MV-4-11 (cell line): ENCODE measurements at regions not wholly inside any gene's neighbourhood (a gene's known extent, or its start where the extent isn't known, plus 50 kb on each side); places are given as distances from the start of the nearest gene placed in this dataset.
A peak's percentile ranks its signal among the peaks of the same experiment; 100 is the strongest.
"Not testable (repeated sequence)": the region's sequence is repeated elsewhere in the genome, so short reads cannot be mapped to it uniquely, and the experiment has no call there.

Experiments used
- DNase-seq: peaks from one replicate; lab custom pipeline; 2025; lab: John Stamatoyannopoulos, UW

DNA sequence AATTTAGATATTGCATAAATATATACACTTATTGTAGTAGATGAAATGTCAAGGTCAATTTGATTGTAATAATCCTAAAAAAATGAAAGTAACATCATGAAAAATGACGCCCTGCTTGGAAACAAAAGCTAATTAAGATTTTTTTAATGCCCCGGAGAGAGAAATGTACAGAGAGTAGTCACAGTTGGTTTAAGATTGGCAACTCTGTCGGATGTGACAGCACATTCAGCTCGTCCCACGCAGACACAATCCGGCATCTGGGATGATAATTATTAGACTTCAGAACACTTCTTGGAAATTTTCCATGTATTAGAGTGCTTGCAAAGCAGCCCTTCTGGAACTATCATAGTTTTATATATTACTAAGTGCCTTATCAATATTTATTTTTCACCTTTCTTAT, 478.0 kb downstream of the PDHA2 start:
- no peak for DNase-seq

DNA sequence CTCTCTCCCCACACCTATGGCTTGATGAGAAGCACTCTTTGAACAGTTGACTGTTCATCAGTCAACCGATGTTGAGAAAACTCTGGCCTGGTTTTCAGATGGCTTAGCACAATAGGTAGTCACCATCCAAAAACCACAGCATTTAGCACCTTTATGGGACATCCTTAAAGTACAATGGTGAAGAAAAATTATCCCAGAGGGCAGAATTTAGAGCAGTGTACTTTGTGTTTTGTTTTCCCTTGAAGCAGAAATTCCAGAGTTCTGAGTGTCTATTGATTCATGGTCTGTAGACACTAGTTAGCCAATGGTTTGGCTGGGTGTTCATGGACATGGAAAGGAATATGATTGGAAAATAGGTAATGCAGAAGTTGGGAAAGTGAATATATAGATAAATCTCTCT, 487.0 kb downstream of the PDHA2 start:
- DNase-seq: no peak

DNA sequence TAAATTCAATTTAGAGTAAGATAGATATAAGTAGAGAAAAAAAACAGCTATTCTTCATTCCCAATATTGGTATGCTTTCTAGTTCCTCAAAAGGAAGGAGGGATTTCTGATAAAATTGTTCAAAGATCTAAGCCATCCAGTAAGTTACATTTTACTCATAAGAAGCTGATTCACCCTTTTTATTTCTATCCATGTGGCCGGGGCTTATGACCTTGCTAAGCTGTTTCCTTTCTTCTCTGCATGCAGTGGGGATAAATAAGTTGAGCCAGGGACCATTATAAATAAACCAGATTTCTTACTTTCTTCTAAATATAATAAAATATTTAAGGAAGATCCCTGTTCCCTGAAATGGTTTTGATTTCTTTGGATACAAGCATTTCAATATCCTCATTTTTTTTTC, 502.3 kb downstream of the PDHA2 start:
- DNase-seq: no peak

DNA sequence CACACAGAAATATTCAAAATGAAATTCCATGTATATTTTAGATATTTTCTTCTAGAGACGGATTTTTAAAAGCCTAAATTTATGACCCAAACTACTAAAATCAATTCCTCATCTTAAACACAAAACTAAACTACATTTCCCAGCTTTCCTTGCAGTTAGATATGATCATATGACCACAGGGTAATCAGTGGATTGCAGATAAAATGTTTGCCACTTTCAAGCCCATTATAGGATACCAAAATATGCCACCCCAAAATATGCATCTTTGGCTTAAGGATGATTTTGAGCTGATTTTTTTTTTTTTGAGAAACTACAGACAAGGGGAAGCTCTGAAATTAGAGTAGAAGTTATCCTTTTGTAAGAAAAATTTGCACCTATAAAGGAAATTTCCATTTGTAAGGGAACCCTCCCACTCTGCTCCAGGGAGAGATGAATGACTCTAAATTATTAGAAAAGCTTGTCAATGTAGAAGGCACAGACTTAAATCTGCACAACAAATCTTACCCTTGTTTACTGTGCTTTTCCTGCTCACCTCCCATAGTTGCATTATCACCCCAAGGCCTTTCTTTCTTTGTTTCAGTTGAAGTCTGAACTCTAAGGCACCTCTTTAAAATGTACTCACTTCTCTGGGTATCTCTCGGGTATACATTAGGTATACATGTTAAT, 503.0 kb downstream of the PDHA2 start:
- DNase-seq: no peak

DNA sequence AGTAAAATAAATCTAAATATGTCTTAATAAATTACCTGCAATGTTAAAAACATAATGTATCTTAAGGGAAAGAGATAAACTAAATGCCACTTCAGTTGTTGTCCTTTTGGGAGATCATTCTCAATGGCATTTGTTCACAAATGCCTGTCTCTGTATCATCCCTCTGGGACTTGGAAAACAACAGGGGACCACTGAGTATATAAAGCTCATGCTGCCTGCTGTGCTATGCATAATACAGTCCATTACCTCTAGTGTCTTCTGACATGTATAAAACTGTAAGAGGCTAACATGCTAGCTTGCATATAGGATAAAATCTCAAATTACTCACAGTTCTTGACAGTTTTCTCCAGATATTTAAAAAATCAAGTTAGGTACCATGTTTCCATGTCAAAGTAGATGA, 503.9 kb downstream of the PDHA2 start:
- no peak for DNase-seq

DNA sequence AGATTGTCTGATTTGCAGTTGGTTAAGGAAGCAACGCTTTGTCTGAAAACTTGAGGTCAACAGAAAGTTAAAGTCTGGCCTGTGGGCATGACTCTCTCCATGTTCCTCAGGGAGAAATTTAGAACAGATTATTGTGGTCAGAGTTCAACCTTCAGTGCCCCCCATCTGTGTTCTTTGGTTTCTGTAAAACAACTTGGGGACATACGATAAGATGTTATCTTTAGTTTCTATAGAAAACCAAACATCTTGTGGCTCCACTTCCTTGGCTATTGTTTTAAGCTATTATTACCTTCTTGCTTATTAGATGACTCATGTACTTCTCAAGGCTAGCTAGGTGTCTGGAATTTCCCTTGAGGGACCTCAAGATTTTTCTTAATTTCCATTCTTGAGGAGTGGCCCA, 507.7 kb downstream of the PDHA2 start:
- no peak for DNase-seq

DNA sequence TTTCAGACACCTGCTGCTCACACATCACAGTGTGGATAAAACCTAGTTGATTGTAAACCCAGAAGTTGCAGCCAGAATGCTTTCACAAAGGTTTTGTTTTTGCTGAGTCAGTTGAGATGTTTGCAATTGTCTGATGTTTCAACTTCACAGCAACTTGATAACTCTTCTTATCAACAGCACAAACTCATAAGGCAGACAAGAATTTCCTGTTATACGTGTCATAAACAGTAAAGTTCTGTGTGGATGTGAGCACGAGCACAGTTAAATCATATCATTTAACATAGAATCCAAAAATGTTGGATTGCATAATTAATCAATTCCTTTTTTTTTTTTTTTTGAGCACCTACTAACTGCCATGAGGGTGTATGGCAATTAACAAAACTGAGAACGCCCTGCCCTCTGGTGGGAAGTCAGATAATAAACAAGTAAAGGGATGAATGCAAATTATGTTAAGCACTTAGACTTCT, 512.2 kb downstream of the PDHA2 start:
- peak; percentile 12 for DNase-seq

DNA sequence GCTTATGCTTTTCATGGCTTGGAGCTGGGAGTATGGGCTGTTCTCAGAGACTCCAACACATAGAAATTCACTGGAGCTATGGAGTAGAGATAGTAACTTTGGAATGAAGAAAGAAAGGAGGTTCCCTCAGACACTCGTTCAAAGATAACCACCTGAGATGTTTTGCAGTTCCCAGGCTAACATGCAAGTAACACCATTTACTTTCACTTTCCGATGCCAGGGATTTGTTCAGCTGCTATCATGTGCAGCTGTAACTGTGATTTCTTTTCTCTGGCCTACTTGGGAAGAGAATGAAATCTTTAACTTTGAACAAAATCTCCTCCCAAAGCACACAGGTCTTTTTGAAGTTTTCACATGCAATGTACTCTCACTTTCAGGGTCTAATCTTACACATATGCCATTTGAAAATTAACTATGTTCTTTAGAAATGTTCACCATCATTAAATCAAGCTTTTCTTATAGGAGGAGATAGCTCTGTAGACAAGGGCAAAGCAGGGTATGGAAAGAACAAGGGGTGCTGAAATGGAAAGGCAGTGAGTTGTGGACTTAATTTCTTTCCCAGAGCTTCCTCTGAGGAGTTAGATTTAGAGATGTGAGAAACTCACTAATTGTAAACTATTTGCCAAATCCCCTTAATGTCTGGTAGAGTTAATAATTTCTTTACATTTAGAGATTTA, 514.3 kb downstream of the PDHA2 start:
- no peak for DNase-seq

DNA sequence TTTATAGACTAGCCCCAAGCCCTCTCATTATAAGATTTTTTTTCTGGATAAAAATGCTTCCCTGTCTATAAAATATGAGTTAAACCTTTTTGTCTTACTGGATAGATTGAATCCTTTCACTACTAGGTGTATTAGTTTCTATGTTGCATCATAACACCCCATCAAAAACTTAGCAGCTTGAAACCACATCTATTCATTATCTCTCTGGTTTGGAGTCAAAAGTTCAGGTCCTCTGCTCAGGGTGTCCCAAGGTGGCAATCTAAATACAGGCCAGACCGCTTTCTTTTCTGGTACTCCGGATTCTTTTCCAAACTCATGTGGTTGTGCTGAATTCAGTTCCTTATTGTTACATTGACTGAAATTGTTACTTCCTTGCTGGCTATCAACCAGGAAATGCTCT, 515.5 kb downstream of the PDHA2 start:
- no peak for DNase-seq

DNA sequence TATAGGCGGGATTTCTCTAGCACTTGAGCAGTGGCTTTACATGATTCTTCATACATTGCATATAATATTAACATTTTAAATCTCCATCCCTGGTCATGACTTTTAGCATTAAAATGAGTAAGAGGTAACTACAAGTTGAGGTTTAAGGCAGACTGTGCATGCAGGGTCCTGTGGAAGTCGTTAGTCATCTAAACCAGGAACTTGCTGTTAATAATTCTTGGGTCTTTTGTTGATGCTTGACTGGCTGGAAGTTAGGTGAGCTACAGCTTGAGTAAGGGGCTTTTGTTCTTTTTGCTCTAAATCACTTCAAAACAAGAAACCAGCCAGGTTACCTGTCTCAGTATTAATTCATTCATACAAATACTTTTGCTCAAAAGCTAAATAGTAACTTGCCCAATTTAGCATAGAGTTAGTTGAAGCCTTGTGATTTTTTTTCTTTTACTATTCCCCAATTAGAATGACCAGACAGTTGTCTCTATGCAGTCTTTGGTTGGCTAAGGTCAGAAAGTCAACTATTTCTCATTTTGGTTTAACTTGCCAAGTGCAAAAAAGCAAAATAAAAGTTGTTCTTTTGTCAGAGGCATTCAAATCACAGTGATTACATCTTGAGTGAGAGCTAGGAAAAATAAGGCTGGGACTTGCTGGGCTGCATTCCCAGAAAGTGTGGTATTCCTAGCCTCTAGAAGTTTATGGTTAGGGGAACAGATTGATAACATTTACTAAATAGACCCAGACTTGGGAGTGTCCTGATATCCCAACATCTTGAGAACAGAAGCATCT, 516.9 kb downstream of the PDHA2 start:
- DNase-seq: no peak

DNA sequence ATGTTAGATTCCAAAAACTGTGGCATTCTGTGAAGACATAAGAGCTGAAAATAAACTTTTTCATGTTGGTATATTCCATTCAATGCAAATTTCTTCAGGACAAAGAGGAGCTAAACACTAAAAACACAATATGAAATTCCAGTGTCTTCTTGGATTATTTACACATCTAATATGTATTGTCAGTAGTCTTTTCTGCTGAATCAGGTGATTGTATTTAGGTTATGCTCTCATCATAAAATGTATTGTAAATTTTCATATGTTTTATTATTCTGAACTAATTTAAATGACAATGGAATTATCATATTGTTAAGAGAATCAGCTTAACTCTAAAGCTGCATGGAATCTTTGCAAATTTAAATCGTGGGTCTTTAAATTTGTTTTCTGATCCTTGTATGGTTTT, 526.7 kb downstream of the PDHA2 start:
- no peak for DNase-seq

DNA sequence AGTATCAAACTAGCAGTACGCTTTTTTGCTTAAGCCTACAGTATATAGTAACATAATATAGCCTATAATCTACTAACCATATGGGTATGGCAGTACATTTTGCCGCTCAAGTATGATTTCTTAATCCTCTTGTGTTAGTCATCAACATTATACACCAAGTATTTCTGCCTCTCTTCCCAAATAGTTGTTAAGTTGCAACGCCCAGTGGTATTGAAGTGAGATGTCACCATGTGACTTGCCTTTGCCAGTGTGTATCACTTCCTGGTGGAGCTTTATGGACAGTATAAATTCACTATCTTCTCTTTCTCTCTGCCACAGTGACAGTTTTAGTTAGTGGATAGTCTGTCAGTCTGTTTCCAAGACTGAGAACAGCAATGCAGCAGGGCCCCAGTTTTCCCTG, 535.5 kb downstream of the PDHA2 start:
- peak; percentile 11 for DNase-seq

DNA sequence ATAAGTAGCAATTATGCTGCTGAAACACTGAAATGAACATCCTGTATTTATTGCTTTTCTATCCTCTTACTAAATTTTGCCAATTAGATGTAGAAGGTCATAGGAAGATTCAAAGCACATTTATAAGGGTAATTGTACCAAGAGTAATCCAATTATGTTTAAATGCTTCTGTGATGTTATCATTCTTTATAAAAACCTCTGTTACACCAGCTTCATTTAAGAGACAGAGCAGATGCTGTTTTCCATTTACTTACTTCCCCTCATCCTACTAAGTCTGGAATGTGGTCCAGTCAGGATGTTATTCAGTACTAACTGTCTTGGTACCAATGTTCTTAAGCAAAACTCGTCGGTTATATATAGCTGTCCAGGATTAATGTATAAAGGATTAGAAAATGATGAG, 539.6 kb downstream of the PDHA2 start:
- DNase-seq: no peak

DNA sequence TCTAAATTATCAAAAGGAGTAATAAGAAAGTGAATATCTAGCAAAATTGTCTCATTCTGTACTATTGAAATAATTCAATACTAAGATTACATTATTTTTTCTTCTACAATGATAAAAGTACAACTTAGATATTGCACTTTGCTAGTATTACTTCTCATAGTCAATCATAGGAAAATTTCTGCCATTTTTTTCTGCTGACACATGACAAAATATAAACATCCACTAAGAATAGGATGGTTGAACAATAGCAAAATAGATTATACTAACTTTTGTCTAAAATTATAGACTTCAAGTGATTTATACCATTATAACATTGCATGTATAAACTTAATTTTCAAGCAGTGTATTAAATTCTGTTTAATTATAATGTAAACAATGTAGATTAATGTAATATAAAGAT, 540.2 kb downstream of the PDHA2 start:
- no peak for DNase-seq

DNA sequence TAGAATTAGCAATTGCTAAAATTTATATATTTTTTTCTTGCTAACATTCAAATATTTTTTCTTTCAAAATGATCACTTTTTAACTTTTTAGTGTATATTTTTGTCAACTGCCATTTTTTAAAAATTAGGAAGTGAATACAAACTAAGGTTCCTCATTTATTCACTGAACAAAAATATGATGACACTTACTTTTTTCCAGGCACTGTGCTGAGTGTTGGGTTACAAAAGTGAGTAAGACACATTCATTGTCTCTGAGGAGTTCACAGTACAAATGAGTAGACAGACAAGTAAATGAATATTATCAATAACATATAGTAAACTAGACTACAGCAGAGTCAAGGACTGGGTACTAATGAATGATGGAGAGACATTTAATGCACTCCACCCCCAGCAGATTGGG, 543.5 kb downstream of the PDHA2 start:
- DNase-seq: no peak

DNA sequence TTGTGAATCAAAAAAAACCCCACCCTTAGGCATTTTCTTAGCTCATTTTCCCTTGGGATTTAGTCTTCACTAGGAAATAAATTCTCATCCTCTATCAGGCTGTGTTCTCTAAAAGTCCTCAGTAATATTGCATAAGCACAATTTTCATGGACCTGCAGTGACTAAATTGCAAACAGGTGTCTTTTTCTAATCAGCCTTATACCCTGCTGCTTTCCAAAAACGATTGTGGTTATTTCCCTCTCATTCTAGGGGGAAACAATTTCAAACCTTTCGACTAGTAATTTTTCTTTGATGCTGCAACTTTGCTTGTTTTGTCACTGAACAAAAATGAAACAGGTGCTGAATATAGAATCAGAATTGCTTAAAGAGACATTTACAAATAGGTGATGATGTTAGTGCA, 549.9 kb downstream of the PDHA2 start:
- no peak for DNase-seq

DNA sequence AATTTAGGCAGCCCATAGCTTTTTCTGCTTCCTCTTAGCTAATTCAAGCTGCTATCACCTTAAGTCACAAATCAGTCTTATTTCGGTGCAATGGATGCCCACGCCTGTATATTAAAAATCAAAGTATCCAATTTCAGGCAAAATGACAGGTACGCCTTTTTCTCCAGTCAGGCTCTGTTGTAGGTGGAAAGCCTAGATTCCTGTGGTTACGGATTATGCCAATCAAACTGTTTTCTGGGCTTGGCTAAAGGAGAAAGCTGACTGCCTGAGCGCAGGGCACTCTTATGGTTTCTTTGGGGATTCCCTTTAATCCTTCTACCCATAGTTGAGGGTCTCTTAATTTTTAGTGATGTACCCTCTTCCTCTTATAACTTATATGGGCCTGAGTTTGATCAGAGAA, 550.5 kb downstream of the PDHA2 start:
- DNase-seq: no peak

DNA sequence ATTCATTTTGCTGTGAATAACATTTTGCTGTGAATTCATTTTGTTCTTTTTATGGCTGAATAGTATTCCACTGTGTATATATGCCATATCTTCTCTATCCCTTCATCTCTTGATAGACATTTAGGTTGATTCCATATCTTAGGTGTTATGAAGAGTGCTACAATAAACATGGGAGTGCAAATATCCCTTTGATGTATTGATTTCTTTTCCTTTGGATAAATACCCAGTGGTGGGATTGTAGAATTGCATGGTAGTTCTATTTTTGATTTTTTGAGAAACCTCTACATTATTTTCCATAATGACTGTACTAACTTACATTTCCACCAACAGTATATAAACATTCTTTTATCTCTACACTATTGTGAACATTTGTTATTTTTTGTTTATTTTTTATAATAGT, 555.9 kb downstream of the PDHA2 start:
- no peak for DNase-seq

DNA sequence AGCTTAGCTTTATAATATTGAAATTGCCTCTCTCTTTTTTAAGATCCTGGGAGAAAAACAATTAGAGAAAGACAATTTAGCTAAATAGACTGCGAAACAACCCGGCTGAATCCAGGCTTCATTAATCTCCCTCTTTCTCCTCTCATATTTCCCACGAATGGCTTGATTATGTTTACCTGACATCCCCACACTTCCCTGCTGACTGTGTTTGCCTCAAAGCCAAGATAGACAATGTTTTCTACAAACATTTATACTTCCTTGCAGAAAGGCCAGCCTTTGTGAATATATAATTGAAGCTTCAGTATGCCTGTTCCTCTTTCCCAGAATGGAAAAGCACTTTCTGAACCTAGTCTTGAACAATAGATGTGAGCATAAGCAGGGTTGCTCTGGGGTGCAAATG, 566.8 kb downstream of the PDHA2 start:
- DNase-seq: no peak

DNA sequence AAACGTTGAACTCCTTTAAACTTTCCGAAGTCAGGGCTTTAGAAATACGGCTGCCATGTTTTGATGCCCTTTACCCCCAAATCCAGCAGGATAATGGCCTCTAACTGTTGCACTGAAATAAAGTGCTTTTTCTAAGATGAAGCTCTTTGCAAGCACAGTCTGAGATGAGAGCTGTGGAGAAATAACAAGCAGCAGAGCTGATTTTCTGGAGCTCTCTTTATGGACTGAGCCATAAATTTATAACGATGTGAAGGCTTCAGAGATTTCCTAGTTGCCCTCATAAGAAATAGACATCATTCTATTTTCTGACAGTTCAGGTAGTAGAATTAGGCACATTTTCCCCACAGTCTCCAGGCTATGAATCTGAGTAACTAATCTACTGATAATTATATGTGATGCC, 567.3 kb downstream of the PDHA2 start:
- no peak for DNase-seq

DNA sequence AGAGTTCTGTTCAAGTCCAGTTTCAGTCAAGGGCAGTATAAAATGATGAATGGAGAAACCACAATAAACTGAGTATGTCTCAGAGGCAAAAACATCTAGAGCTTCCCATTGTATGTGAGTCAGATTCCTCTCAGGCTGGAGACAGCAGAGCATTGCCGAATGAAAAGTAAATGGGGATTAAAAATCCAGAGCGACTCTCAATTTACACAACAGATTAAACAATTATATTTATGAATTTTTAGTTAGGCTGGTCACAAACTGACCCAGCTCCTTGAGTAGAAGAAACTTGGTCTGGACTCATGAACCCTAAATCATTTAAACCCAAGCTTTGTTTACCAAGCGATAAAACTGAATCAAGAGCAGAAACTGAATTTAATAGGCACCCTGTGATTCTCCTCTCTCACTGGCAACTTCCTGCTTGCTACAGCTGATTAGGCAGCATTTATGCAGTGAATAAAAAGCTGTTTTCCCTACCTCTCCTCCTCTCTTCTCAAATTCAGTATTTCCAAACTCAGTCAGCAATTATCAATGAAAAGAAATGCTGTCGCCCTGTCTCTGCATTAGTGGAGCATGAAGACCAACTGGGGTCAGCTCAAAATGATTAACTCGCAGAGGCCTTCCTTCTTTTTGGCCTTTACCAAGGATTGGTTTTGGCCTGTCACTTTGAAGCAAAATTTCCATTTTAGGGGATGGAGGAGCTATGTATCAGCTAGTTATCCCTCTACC, 568.0 kb downstream of the PDHA2 start:
- no peak for DNase-seq

DNA sequence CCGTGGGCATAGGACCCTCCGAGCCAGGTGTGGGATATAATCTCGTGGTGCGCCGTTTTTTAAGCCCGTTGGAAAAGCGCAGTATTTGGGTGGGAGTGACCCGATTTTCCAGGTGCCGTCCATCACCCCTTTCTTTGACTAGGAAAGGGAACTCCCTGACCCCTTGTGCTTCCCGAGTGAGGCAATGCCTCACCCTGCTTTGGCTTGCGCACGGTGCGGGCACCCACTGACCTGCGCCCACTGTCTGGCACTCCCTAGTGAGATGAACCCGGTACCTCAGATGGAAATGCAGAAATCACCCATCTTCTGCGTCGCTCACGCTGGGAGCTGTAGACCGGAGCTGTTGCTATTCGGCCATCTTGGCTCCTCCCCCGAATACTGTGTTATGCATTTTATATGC, 575.0 kb downstream of the PDHA2 start:
- DNase-seq: not testable (repeated sequence)

DNA sequence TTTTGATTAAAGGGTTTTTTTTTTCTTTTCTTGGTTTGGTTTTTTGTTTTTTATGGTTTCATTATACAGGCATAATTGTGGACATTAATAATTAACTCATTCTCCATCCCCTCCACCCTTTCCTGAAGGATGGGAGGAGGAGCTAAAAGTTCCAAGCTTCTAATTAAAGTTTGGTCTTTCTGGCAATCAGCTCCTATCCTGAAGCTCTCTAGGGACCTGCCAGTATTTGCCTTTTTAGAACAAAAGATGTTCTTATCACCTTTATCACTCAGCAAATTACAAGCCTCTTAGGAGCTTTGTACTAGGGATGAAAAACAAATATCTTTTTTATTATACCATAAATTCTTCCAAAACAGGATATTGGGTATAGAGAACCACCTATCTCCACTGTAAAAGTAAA, 589.8 kb downstream of the PDHA2 start:
- no peak for DNase-seq
